K562 (cell line): ENCODE measurements at regions not wholly inside any gene's neighbourhood (a gene's known extent, or its start where the extent isn't known, plus 50 kb on each side); places are given as distances from the start of the nearest gene placed in this dataset.
A peak's percentile ranks its signal among the peaks of the same experiment; 100 is the strongest.

ENCODE experiments used
- ATAC-seq: fragments of 200-7000 bp; cut with Tn5 transposase; 3 replicates; pipeline ENCODE4 v1.9.1; 2020; ENCODE audit warnings: moderate library complexity
- BruUV-seq: library from RNA; stranded (reverse); fragments of 400-500 nt; replicated peaks from 2 replicates; lab custom pipeline; 2021; lab: Mats Ljungman, UMichigan
- CTCF ChIA-PET: fragments of 300-600 bp; formaldehyde crosslinking; extraction: SDS; loops from one replicate; lab custom pipeline; 2021; ENCODE audit warnings: low intra/inter-chr PET ratio; lab: Yijun Ruan, JAX
- POLR2A ChIA-PET: fragments of 300-600, 350-650 bp; sonication (Branson Sonifier 250); formaldehyde crosslinking; extraction: SDS; loops from one replicate; lab custom pipeline; 2021; ENCODE audit warnings: antibody characterized with exemption, inconsistent platforms; lab: Yijun Ruan, JAX
- DNase-seq, 4 experiments: peaks; one replicate each; pipeline versions ENCODE4 v3.0.0 to v3.0.0-alpha.2; 2011 to 2018; ENCODE audit warnings: low spot score in 3 of 4, mixed read lengths in 3 of 4; ENCODE audit errors: extremely low read depth in 1 of 4
- FAIRE-seq: peaks from 2 replicates; lab custom pipeline; 2011; peaks lifted over from hg19 to GRCh38; lab: Jason Lieb, UNC
- H2AFZ ChIP-seq: 2 replicates; pipeline ENCODE4 v1.6.0; 2011; ENCODE audit warnings: low read depth, low read length, control low read depth, inconsistent platforms
- H3K27ac ChIP-seq: fragments of 200-600 bp; 3 replicates; pipeline ENCODE4 v1.8.0; 2011; ENCODE audit warnings: low read depth, mild to moderate bottlenecking, control low read depth, inconsistent platforms, low read length, moderate library complexity, mixed read lengths; ENCODE audit errors: extremely low read depth
- H3K27me3 ChIP-seq, 2 experiments: fragments of 300-600 bp in 1 of 2; 2 replicates in 1 of 2; 3 replicates in 1 of 2; pipeline versions ENCODE4 v1.6.0 to v1.8.0; 2011; ENCODE audit warnings: inconsistent platforms in 2 of 2, low read length in 2 of 2, mild to moderate bottlenecking in 1 of 2, mixed read lengths in 1 of 2, moderate library complexity in 1 of 2; ENCODE audit not compliant: control insufficient read depth in 2 of 2, insufficient read depth in 2 of 2
- H3K36me3 ChIP-seq: fragments of 300-600 bp; 3 replicates; pipeline ENCODE4 v1.8.0; 2011; ENCODE audit warnings: mild to moderate bottlenecking, low read length, inconsistent platforms; ENCODE audit not compliant: control insufficient read depth, insufficient read depth
- H3K4me1 ChIP-seq, 2 experiments: fragments of 200-600 bp in 1 of 2; replicated peaks in 1 of 2; 2 replicates in 1 of 2; 3 replicates in 1 of 2; pipeline versions ENCODE4 v1.5.1 to v1.8.0; 2011; ENCODE audit warnings: inconsistent platforms in 2 of 2, low read length in 2 of 2, mild to moderate bottlenecking in 1 of 2, mixed read lengths in 1 of 2, moderate library complexity in 1 of 2; ENCODE audit not compliant: control insufficient read depth in 2 of 2, insufficient read depth in 2 of 2
- H3K4me2 ChIP-seq: 2 replicates; pipeline ENCODE4 v1.6.1; 2011; ENCODE audit warnings: low read length, control low read depth, inconsistent platforms, mixed read lengths; ENCODE audit not compliant: insufficient read depth
- H3K4me3 ChIP-seq: fragments of 200-600 bp; sonication (generic), shearing (Covaris generic); 2 replicates; pipeline ENCODE4 v1.5.1; 2016; ENCODE audit warnings: control low read depth, inconsistent platforms
- H3K79me2 ChIP-seq: fragments of 200-600 bp; 3 replicates; pipeline ENCODE4 v1.8.0; 2011; ENCODE audit warnings: low read length, inconsistent platforms; ENCODE audit not compliant: control insufficient read depth, insufficient read depth
- H3K9ac ChIP-seq, 2 experiments: 2 replicates each; pipeline versions ENCODE4 v1.6.0 to v1.6.1; 2011; ENCODE audit warnings: low read depth in 2 of 2, low read length in 2 of 2, control low read depth in 1 of 2, inconsistent platforms in 1 of 2, mild to moderate bottlenecking in 1 of 2, mixed read lengths in 1 of 2; ENCODE audit not compliant: insufficient read depth in 1 of 2
- H3K9me1 ChIP-seq: one replicate; pipeline ENCODE4 v1.6.0; 2011; ENCODE audit warnings: inconsistent platforms, mild to moderate bottlenecking, low read length, moderate library complexity; ENCODE audit not compliant: control insufficient read depth, insufficient read depth
- H3K9me3 ChIP-seq: replicated peaks from 2 replicates; pipeline ENCODE4 v1.5.1; 2011; ENCODE audit warnings: low read depth, low read length, inconsistent platforms; ENCODE audit not compliant: control insufficient read depth, insufficient read depth
- H4K20me1 ChIP-seq: replicated peaks from 2 replicates; pipeline ENCODE4 v1.6.1; 2011; ENCODE audit warnings: low read length, inconsistent platforms, mixed read lengths; ENCODE audit not compliant: control insufficient read depth, insufficient read depth
- CAMTA2 ChIP-seq: fragments of 250-450 bp; sonication (Bioruptor Pico); conservative IDR thresholded peaks from 2 replicates; pipeline ENCODE4 v1.5.1; 2022
- E2F6 ChIP-seq, 2 experiments: IDR thresholded peaks; 2 replicates each; pipeline ENCODE4 v1.6.1; 2011; ENCODE audit warnings: borderline replicate concordance in 1 of 2, control low read depth in 1 of 2, low read depth in 1 of 2, low read length in 1 of 2, mild to moderate bottlenecking in 1 of 2, mixed read lengths in 1 of 2, moderate library complexity in 1 of 2; ENCODE audit not compliant: insufficient read depth in 1 of 2, insufficient read length in 1 of 2, poor library complexity in 1 of 2, severe bottlenecking in 1 of 2; ENCODE audit errors: extremely low read depth in 1 of 2
- IRF2 ChIP-seq: sonication (generic); formaldehyde crosslinking; IDR thresholded peaks from 2 replicates; pipeline ENCODE4 v1.8.1; 2022; ENCODE audit warnings: mild to moderate bottlenecking, missing genetic modification reagents
- JUN ChIP-seq, 2 experiments: sonication (generic) in 1 of 2; formaldehyde crosslinking in 1 of 2; IDR thresholded peaks; 2 replicates each; pipeline versions ENCODE4 v1.6.1 to v1.8.0; 2012 to 2022; ENCODE audit warnings: borderline replicate concordance in 2 of 2, mild to moderate bottlenecking in 2 of 2, improper control_type of control experiment in 1 of 2, low read depth in 1 of 2, low read length in 1 of 2, missing genetic modification reagents in 1 of 2
- PTRF ChIP-seq: fragments of 450-650 bp; IDR thresholded peaks from 2 replicates; pipeline ENCODE4 v1.6.1; 2016; ENCODE audit warnings: mild to moderate bottlenecking, missing genetic modification characterization, missing compliant biosample characterization
- TAL1 ChIP-seq: fragments of 450-650 bp; IDR thresholded peaks from 2 replicates; pipeline ENCODE4 v1.6.1; 2016; ENCODE audit warnings: mild to moderate bottlenecking
- YY1 ChIP-seq, 3 experiments: IDR thresholded peaks; 2 replicates each; pipeline ENCODE4 v1.6.1; 2011; ENCODE audit warnings: low read length in 2 of 3, mild to moderate bottlenecking in 2 of 3, moderate library complexity in 2 of 3, borderline replicate concordance in 1 of 3, control low read depth in 1 of 3, low read depth in 1 of 3; ENCODE audit not compliant: insufficient read depth in 3 of 3, insufficient replicate concordance in 2 of 3, control insufficient read depth in 1 of 3, insufficient read length in 1 of 3; ENCODE audit errors: extremely low read depth in 1 of 3
- ZNF23 ChIP-seq: fragments of 250-450 bp; sonication (Bioruptor Pico); IDR thresholded peaks from 2 replicates; pipeline ENCODE4 v1.4.0; 2020; ENCODE audit warnings: mild to moderate bottlenecking
- ZNF232 ChIP-seq: sonication (generic); formaldehyde crosslinking; IDR thresholded peaks from 2 replicates; pipeline ENCODE4 v1.8.0; 2022; ENCODE audit warnings: mild to moderate bottlenecking, missing genetic modification reagents
- WGBS: fragments of 100-300 bp; shearing (Covaris generic); methylation state at CpG from one replicate; pipeline ENCODE4 v1.1.6; 2016; ENCODE audit warnings: low coverage, mixed read lengths; ENCODE audit not compliant: insufficient coverage; ENCODE audit errors: missing lambda C conversion rate; 5-methylcytosine and 5-hydroxymethylcytosine counted together
- in situ Hi-C: fragments of 300-500 bp; cut with MboI; formaldehyde crosslinking; loops from 4 replicates; pipeline ENCODE4 v1.15.0; 2018; ENCODE audit warnings: inconsistent platforms, mixed read lengths
- intact Hi-C: fragments of 100-400 bp; cut with micrococcal nuclease; formaldehyde crosslinking; loops from 2 replicates; pipeline ENCODE4 v1.14.2; 2022

DNA sequence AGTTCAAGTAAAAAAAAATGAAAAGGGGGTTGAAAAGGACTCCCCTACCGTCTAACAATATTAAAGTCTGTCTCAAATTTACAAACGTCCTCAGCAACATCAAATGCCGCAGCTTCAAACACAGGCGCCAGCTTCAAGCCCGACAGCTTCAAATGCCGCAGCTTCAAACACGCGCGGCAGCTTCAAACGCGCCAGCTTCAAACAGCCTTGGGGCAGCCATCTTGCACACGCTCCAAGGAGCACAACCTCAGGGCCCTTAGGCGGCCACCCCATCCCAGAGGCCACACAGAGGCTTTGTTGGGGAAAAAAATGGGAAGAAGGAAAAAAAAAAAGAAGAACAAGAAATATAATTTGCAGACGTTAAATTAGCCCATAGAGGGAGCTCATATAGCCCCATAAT lies 244.4 kb upstream of the VRK2 start:
- no peak overlapping the region for H3K4me2 ChIP-seq
- no peaks in the 10 kb centered on the region for H4K20me1 ChIP-seq
- no TSS peak for BruUV-seq
- no peaks in the 10 kb centered on the region for H3K36me3 ChIP-seq
- no peak overlapping the region for H3K9ac ChIP-seq
- ChIA-PET CTCF (no interaction called here), POLR2A (interaction anchor here (0.6 kb wide), 1 partner anchor 248 kb away, joined by 4 read pairs; no protein-coding TSS in a partner anchor)
- DNase-seq (no peak), ATAC-seq (no peak), FAIRE-seq (no peak)
- H3K4me3 ChIP-seq = no peak overlapping the region
- no peaks in the 10 kb centered on the region; the same call in 1 of the 2 replicates for H3K9me3 ChIP-seq
- 28% methylated on average over 13 of the region's 14 CpGs for WGBS
- TF ChIP-seq IRF2 (CRISPR knock-in tag) (no peak), ZNF232 (CRISPR knock-in tag) (no peak), E2F6 (IDR thresholded peaks at IDR 0.05; ENCODE audit: borderline replicate concordance in 1 of 2, extremely low read depth in 1 of 2, insufficient read depth in 1 of 2, insufficient read length in 1 of 2, low read depth in 1 of 2, low read length in 1 of 2, poor library complexity in 1 of 2, severe bottlenecking in 1 of 2) (peak in 1 of 2 experiments; percentile 31), CAMTA2 (no peak), YY1 (IDR thresholded peaks at IDR 0.05; ENCODE audit: borderline replicate concordance in 1 of 3, control insufficient read depth in 1 of 3, extremely low read depth in 1 of 3, insufficient read depth in 3 of 3, insufficient read length in 1 of 3, insufficient replicate concordance in 2 of 3, low read depth in 1 of 3, low read length in 2 of 3) (peak in 1 of 3 experiments; percentile 48), ZNF23 (CRISPR knock-in tag) (no peak), TAL1 (no peak), PTRF (tag) (no peak), JUN (IDR thresholded peaks at IDR 0.05; ENCODE audit: borderline replicate concordance, low read depth, low read length) (no peak), JUN (CRISPR knock-in tag; IDR thresholded peaks at IDR 0.05; ENCODE audit: borderline replicate concordance) (no peak)
- intact Hi-C loops (no loop called here), in situ Hi-C loops (no loop called here)
- no peaks in the 10 kb centered on the region for H3K9me1 ChIP-seq
- H2AFZ ChIP-seq = peak overlapping the region; percentile 26; the same call in 1 of the 2 replicates
- H3K27ac ChIP-seq = no peak overlapping the region
- no peaks in the 10 kb centered on the region for H3K27me3 ChIP-seq
- H3K4me1 ChIP-seq = 0 out of 5 replicates have a peak, but pooled peaks cover 0 to 3% of the 10 kb centered on the region in 2 experiments
- H3K79me2 ChIP-seq = no peaks in the 10 kb centered on the region
